AG04450 (cell line): ENCODE measurements at regions not wholly inside any gene's neighbourhood (a gene's known extent, or its start where the extent isn't known, plus 50 kb on each side); places are given as distances from the start of the nearest gene placed in this dataset.

Experiments used
- CTCF ChIA-PET: fragments of 300-600, 350-600 bp; formaldehyde crosslinking; extraction: SDS; loops from one replicate; lab custom pipeline; 2022; ENCODE audit warnings: antibody characterized with exemption, inconsistent platforms; lab: Charles Lee
- POLR2A ChIA-PET: fragments of 350-600 bp; formaldehyde crosslinking; extraction: SDS; loops from one replicate; lab custom pipeline; 2021; ENCODE audit warnings: antibody characterized with exemption, inconsistent platforms; lab: Yijun Ruan, JAX
- DNase-seq: peaks from one replicate; pipeline ENCODE4 v3.0.0-alpha.2; 2011; ENCODE audit warnings: low read depth, low spot score
- H3K27ac ChIP-seq: one replicate; pipeline ENCODE4 v1.5.1; 2012; ENCODE audit warnings: low read depth, low read length, control low read depth
- H3K27me3 ChIP-seq: one replicate; pipeline ENCODE4 v1.6.0; 2012; ENCODE audit warnings: low read length; ENCODE audit not compliant: control insufficient read depth, insufficient read depth
- H3K4me3 ChIP-seq: 2 replicates; pipeline ENCODE4 v1.5.1; 2011; ENCODE audit warnings: mild to moderate bottlenecking, low read depth, low read length, control low read depth
- H3K9me3 ChIP-seq: 2 replicates; pipeline ENCODE4 v1.5.1; 2012; ENCODE audit warnings: low read length; ENCODE audit not compliant: control insufficient read depth, insufficient read depth
- TF ChIP-seq, protein P1 (sequence below): IDR thresholded peaks from 2 replicates; pipeline ENCODE4 v1.5.1; 2011; ENCODE audit warnings: low read depth, low read length, control low read depth, inconsistent platforms

DNA sequence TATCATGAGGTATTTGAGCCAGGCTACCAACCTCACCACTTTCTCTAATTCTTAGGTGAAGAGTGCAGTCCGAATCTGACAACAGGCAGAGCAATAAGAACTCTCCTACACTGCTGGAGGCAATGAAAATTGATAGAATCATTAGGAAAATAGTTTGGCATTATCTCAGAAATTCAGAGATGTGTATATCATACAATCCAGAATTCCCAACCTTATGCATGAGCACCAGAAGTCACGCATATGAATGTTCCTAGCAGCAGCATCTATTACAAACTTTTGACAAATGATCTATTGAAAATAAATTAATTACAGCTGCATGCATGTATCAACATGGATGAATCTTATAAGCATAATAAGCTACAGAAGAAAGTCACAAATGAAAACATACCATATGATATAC is 176.9 kb upstream of the CAMK1G start:
- ChIA-PET POLR2A (interaction anchor here (1.0 kb wide), 1 partner anchor 22 kb away, joined by 3 read pairs; no protein-coding TSS in a partner anchor), CTCF (interaction anchor here (0.6 to 2.9 kb wide), 5 partner anchors 9 to 159 kb away, joined by 3 to 26 read pairs (median 4); no protein-coding TSS in a partner anchor)
- Histone ChIP-seq H3K27me3 (no peaks in the 10 kb centered on the region), H3K9me3 (peaks cover 3% of the 10 kb centered on the region), H3K27ac (no peak overlapping the region), H3K4me3 (no peak overlapping the region)
- TF ChIP-seq, protein P1, sequence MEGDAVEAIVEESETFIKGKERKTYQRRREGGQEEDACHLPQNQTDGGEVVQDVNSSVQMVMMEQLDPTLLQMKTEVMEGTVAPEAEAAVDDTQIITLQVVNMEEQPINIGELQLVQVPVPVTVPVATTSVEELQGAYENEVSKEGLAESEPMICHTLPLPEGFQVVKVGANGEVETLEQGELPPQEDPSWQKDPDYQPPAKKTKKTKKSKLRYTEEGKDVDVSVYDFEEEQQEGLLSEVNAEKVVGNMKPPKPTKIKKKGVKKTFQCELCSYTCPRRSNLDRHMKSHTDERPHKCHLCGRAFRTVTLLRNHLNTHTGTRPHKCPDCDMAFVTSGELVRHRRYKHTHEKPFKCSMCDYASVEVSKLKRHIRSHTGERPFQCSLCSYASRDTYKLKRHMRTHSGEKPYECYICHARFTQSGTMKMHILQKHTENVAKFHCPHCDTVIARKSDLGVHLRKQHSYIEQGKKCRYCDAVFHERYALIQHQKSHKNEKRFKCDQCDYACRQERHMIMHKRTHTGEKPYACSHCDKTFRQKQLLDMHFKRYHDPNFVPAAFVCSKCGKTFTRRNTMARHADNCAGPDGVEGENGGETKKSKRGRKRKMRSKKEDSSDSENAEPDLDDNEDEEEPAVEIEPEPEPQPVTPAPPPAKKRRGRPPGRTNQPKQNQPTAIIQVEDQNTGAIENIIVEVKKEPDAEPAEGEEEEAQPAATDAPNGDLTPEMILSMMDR: no peak
- no peak for DNase-seq

DNA sequence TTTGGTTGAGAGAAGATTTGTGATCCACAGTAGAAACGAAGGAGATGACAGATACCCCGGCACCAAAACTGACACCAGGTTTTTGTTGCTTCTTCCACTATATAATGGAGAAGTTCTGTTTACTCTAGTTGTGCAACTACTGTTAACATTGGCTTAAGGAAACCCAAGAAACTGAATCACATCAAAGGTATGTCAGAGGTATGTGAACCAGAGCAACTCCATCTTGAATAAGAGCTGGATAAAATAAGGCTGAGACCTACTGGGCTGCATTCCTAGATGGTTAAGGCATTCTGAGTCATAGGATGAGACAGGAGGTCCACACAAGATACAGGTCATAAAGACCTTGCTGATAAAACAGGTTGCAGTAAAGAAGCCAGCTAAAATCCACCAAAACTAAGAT is 173.7 kb upstream of the CAMK1G start:
- peaks cover 3% of the 10 kb centered on the region for H3K9me3 ChIP-seq
- TF ChIP-seq, protein P1: no peak
- no peaks in the 10 kb centered on the region for H3K27me3 ChIP-seq
- ChIA-PET CTCF (interaction anchor here (1.4 kb wide), 1 partner anchor 25 kb away, joined by 4 read pairs; no protein-coding TSS in a partner anchor), POLR2A (interaction anchor here (0.6 kb wide), 1 partner anchor 41 kb away, joined by 5 read pairs; no protein-coding TSS in a partner anchor)
- DNase-seq: peak; percentile 67
- H3K27ac ChIP-seq: peak overlapping the region; percentile 33
- no peak overlapping the region for H3K4me3 ChIP-seq

DNA sequence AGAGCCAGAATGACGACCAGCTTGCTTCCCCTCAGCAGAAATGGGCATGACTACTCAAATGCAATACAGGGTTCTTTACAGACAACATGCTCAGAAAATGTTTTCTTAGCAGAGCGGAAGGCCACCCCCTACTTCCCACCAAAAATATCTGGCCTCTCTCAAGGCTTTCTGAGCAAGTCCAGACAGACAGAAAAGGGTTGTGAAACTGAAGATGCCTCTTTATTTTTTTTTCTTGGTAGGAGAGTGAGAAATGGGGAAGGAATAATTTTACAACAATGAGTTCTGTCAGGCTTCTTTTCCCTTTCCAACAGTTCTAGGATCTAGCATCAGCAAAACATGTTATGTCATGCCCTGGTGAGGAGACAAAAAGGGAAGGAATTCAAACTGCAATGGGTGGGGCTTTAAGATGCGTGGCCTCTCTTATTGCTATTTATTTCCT is 172.0 kb upstream of the CAMK1G start:
- Histone ChIP-seq H3K27ac (no peak overlapping the region), H3K9me3 (peaks cover 3% of the 10 kb centered on the region), H3K4me3 (no peak overlapping the region), H3K27me3 (no peaks in the 10 kb centered on the region)
- ChIA-PET POLR2A (no interaction called here), CTCF (interaction anchor here (0.9 to 2.1 kb wide), 3 partner anchors 57 to 162 kb away, joined by 3 to 6 read pairs (median 5); no protein-coding TSS in a partner anchor)
- no peak for DNase-seq
- TF ChIP-seq, protein P1: no peak

DNA sequence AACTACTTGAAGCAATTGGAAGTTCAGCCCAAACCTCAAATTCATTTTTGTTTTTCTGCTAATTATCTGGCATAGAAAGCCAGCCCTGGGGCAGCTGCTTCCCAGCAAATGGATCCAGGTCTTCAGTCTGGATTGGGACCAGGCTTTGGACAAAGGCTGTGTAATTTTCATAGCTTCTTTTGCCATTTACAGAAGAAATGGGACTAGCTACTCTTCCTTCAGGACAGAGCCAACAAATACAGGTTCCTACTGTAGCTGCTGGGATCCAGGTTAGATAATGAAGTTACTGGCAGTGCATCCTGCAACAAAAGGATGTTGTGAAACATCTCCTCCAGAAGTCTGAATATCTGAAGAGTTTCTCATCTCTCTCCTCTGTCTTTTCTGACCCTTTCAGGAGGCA is 171.5 kb upstream of the CAMK1G start:
- Histone ChIP-seq H3K27me3 (no peaks in the 10 kb centered on the region), H3K27ac (no peak overlapping the region), H3K4me3 (no peak overlapping the region), H3K9me3 (peaks cover 3% of the 10 kb centered on the region)
- CTCF ChIA-PET: interaction anchor here (2.1 kb wide), 2 partner anchors 58 to 154 kb away, joined by 5 to 6 read pairs; no protein-coding TSS in a partner anchor
- no peak for DNase-seq
- TF ChIP-seq, protein P1: no peak
- POLR2A ChIA-PET: no interaction called here

DNA sequence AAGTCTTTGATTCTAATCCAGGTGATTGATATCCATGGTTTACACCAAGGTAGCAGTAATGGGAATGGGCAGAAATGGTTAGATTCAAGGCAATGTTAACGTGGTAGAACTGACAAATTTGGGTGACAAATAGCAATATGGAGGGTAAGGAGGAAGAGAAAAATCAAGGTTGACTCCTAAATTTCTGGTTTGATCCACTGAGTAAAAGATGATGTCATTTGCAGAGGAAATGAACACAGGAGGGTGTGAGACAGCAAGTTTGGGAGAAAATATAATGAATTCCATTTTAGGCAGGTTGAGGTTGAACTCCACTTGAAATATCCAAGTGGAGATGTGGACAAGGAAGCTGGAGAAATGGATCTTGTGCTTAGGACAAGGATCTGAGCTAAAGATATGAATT is 170.9 kb upstream of the CAMK1G start:
- ChIA-PET CTCF (interaction anchor here (2.1 kb wide), 2 partner anchors 58 to 154 kb away, joined by 5 to 6 read pairs; no protein-coding TSS in a partner anchor), POLR2A (no interaction called here)
- Histone ChIP-seq H3K27ac (no peak overlapping the region), H3K9me3 (peaks cover 3% of the 10 kb centered on the region), H3K27me3 (no peaks in the 10 kb centered on the region), H3K4me3 (no peak overlapping the region)
- TF ChIP-seq, protein P1: no peak
- no peak for DNase-seq
